Mesodermal cell (in vitro differentiated cells): ENCODE measurements at regions not wholly inside any gene's neighbourhood (a gene's known extent, or its start where the extent isn't known, plus 50 kb on each side); places are given as distances from the start of the nearest gene placed in this dataset.

Experiments
- H3K27ac ChIP-seq: 2 replicates; pipeline ENCODE4 v1.7.0; 2013; ENCODE audit warnings: mild to moderate bottlenecking, low read depth, low read length, moderate library complexity; ENCODE audit not compliant: severe bottlenecking
- H3K36me3 ChIP-seq: 2 replicates; pipeline ENCODE4 v1.7.1; 2013; ENCODE audit warnings: mild to moderate bottlenecking, low read length, moderate library complexity; ENCODE audit not compliant: control insufficient read depth, insufficient read depth
- H3K4me1 ChIP-seq: one replicate; pipeline ENCODE4 v1.7.1; 2013; ENCODE audit warnings: mild to moderate bottlenecking, low read length; ENCODE audit not compliant: insufficient read depth, control insufficient read depth, poor library complexity, severe bottlenecking
- H3K4me3 ChIP-seq: 2 replicates; pipeline ENCODE4 v1.7.0; 2013; ENCODE audit warnings: low read length, control low read depth, mild to moderate bottlenecking; ENCODE audit not compliant: insufficient read depth, poor library complexity, severe bottlenecking; ENCODE audit errors: extremely low read depth
- H3K9me3 ChIP-seq: 2 replicates; pipeline ENCODE4 v1.7.1; 2013; ENCODE audit warnings: mild to moderate bottlenecking, low read length, moderate library complexity; ENCODE audit not compliant: control insufficient read depth
- WGBS, 2 experiments: methylation state at CpG; one replicate each; pipeline ENCODE4 v1.1.5; 2013; ENCODE audit warnings: missing lambda C conversion rate in 2 of 2; ENCODE audit not compliant: insufficient coverage in 2 of 2; 5-methylcytosine and 5-hydroxymethylcytosine counted together

GRCh38 chr15:61639491-61639890 lies 410.4 kb upstream of the RORA start:
- Histone ChIP-seq H3K36me3 (no peaks in the 10 kb centered on the region), H3K4me3 (no peak overlapping the region), H3K27ac (no peak overlapping the region), H3K9me3 (no peaks in the 10 kb centered on the region), H3K4me1 (peaks cover 6% of the 10 kb centered on the region)
- WGBS, 2 experiments, result 83 to 86% methylated on average over 11 to 12 of the region's 12 CpGs

DNA sequence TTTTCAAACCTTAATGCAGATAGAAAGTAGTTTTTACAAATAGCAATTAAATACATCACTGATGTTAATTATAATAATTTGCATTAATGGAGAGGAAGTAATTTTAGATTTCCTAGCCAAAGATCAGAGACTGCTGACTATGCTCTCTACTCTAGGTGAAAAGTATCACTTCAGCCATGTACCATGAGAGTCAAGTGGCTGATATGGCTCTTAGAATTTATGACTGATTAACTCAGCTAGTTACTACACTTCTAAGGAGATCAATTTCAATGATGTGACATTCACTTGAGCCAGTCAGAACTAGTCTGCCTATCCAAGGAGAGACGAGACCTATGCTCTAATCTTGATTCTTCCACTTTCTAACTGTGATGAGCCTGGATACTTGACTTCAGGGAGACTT lies 405.7 kb upstream of the RORA start:
- Histone ChIP-seq H3K4me1 (no peaks in the 10 kb centered on the region), H3K4me3 (no peak overlapping the region), H3K9me3 (no peaks in the 10 kb centered on the region), H3K27ac (no peak overlapping the region), H3K36me3 (no peaks in the 10 kb centered on the region)
- WGBS, 2 experiments, result 82 to 90% methylated on average over 1 of the region's 1 CpG

GRCh38 chr15:61633951-61634350 lies 404.8 kb upstream of the RORA start:
- no peak overlapping the region for H3K27ac ChIP-seq
- H3K36me3 ChIP-seq, result no peaks in the 10 kb centered on the region
- H3K4me3 ChIP-seq, result no peak overlapping the region
- H3K4me1 ChIP-seq, result no peaks in the 10 kb centered on the region
- 87 to 93% methylated on average over 3 to 4 of the region's 4 CpGs for WGBS, 2 experiments
- H3K9me3 ChIP-seq, result no peaks in the 10 kb centered on the region

- H3K27ac ChIP-seq, result no peak overlapping the region
- no peaks in the 10 kb centered on the region for H3K36me3 ChIP-seq
- no peaks in the 10 kb centered on the region for H3K4me1 ChIP-seq
- WGBS, 2 experiments, result 90 to 93% methylated on average over 2 of the region's 3 CpGs
- H3K4me3 ChIP-seq, result no peak overlapping the region
- no peaks in the 10 kb centered on the region for H3K9me3 ChIP-seq
These were observed 400.2 kb upstream of the RORA start for GRCh38 chr15:61629269-61629668.

DNA sequence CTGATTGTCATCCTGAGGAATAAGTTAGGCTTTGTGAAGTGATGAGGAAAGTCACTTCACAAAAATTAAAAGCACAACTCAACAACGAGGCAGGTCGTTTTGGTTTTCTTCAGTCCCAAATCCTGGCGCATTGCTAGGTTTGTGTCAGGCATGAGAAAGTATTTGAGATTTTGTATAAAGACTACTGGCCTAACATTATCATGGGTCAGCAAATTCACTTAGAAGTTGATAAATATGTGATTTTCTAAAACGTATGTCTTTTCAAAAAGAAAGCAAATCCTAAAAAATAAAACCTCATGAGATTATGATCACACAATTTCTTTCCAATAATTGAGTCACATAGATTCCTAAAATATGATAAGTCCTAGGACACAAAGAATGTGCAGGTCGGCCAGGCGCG lies 395.8 kb upstream of the RORA start:
- Histone ChIP-seq H3K4me1 (no peaks in the 10 kb centered on the region), H3K27ac (no peak overlapping the region), H3K4me3 (no peak overlapping the region), H3K9me3 (no peaks in the 10 kb centered on the region), H3K36me3 (no peaks in the 10 kb centered on the region)
- WGBS, 2 experiments, result 78 to 100% methylated on average over 3 of the region's 7 CpGs

DNA sequence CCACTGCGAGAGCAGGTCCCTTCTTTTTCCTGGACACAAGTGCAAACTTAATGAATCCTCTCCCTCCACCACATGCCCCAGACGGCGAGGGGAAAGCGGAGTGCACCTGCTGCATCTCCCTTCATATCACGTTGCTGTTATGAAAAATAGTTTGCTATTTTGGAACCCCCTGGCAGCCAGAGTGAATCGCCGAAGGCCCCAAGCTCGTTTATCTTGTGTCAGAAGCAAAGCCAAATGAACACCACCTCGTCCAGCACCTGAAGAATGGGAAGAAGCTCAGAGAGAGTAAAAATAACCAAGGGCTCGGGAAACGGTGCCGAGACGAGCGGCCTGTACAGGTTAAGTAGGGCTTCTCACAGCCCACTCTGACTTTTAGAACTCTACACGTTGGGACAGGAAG lies 394.6 kb upstream of the RORA start:
- Histone ChIP-seq H3K9me3 (no peaks in the 10 kb centered on the region), H3K4me1 (no peaks in the 10 kb centered on the region), H3K36me3 (no peaks in the 10 kb centered on the region), H3K4me3 (no peak overlapping the region), H3K27ac (no peak overlapping the region)
- WGBS, 2 experiments, result 90 to 94% methylated on average over 11 of the region's 15 CpGs

GRCh38 chr15:61621865-61622264 lies 392.8 kb upstream of the RORA start:
- Histone ChIP-seq H3K27ac (no peak overlapping the region), H3K36me3 (no peaks in the 10 kb centered on the region), H3K4me3 (no peak overlapping the region), H3K4me1 (no peaks in the 10 kb centered on the region), H3K9me3 (peaks cover 1% of the 10 kb centered on the region)
- 92 to 100% methylated on average over 2 of the region's 2 CpGs for WGBS, 2 experiments

DNA sequence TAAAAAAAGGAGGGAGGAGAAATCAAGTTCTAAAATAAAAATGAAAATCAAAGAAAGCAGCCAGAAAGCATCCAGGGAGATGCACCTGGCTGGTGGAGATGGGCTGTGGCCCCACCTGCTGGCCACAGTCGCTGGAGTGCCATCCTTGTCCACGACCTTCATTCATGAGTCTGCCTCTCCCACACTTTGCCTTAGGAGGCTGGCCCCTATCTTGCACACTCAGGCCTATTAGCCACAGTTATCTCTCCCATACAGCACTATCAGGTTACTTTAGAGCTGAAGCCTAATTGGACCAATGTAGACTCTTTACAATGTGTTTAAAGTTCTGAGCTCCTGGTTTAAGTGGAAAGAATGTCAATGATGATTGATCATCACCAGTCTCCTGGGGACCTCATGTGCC lies 392.0 kb upstream of the RORA start:
- no peak overlapping the region for H3K4me3 ChIP-seq
- WGBS, 2 experiments, result 0% methylated on average over 1 to 2 of the region's 2 CpGs

GRCh38 chr15:61620151-61620550 lies 391.0 kb upstream of the RORA start:
- no peaks in the 10 kb centered on the region for H3K36me3 ChIP-seq
- H3K4me3 ChIP-seq, result no peak overlapping the region
- H3K27ac ChIP-seq, result no peak overlapping the region
- WGBS, 2 experiments, result 94 to 100% methylated on average over 2 of the region's 2 CpGs
- H3K4me1 ChIP-seq, result no peaks in the 10 kb centered on the region
- peaks cover 4% of the 10 kb centered on the region for H3K9me3 ChIP-seq

More for the DNA sequence above, 392.0 kb upstream of the RORA start:
- H3K4me1 ChIP-seq, result no peaks in the 10 kb centered on the region
- H3K27ac ChIP-seq, result no peak overlapping the region
- no peaks in the 10 kb centered on the region for H3K36me3 ChIP-seq
- peaks cover 4% of the 10 kb centered on the region for H3K9me3 ChIP-seq

- no peaks in the 10 kb centered on the region for H3K4me1 ChIP-seq
- no peaks in the 10 kb centered on the region for H3K36me3 ChIP-seq
- no peak overlapping the region for H3K4me3 ChIP-seq
- H3K9me3 ChIP-seq, result peaks cover 4% of the 10 kb centered on the region
- H3K27ac ChIP-seq, result no peak overlapping the region
These were observed 384.6 kb upstream of the RORA start for GRCh38 chr15:61613729-61614128.

- Histone ChIP-seq H3K27ac (no peak overlapping the region), H3K36me3 (no peaks in the 10 kb centered on the region), H3K4me1 (no peaks in the 10 kb centered on the region), H3K4me3 (no peak overlapping the region), H3K9me3 (peaks cover 4% of the 10 kb centered on the region)
These were observed 384.0 kb upstream of the RORA start for GRCh38 chr15:61613138-61613537.

DNA sequence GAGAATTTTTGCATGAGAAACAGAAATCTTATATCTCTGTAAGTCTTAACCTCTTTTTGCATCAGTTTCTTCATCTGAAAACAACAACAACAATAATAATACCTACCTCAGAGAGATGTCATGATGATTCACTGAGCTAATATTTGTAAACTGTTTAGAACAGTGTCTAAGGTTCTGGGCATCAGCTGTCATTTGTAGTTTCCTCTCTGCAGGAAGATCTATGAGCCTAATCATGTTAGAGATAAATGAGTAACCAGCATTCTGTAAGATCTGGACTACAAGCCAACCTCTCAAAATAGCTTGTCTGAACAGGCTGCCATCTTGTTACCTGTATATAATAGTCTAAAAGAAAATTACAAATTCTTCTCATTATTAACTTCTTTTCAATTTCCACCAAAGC lies 383.0 kb upstream of the RORA start:
- H3K4me1 ChIP-seq, result no peaks in the 10 kb centered on the region
- H3K27ac ChIP-seq, result no peak overlapping the region
- H3K9me3 ChIP-seq, result peaks cover 4% of the 10 kb centered on the region
- no peaks in the 10 kb centered on the region for H3K36me3 ChIP-seq
- no peak overlapping the region for H3K4me3 ChIP-seq
